GM19468 (cell line): ENCODE measurements at regions not wholly inside any gene's neighbourhood (a gene's known extent, or its start where the extent isn't known, plus 50 kb on each side); places are given as distances from the start of the nearest gene placed in this dataset.

ENCODE experiments used
- ATAC-seq: cut with Tn5 transposase; IDR thresholded peaks from one replicate; pipeline ENCODE4 v1.9.1; 2021; ENCODE audit warnings: mild to moderate bottlenecking, moderate library complexity, moderate number of reproducible peaks; ENCODE audit not compliant: unreplicated experiment; ENCODE audit errors: extremely low read depth

- ATAC-seq: no peak
Observed at GRCh38 chr14:34078117-34078743, 127.4 kb upstream of the EGLN3 start.

GRCh38 chr14:34075826-34076225 is 125.0 kb upstream of the EGLN3 start:
- no peak for ATAC-seq

- peak; percentile 41 for ATAC-seq
Observed at GRCh38 chr14:34075042-34075744, 124.3 kb upstream of the EGLN3 start.

GRCh38 chr14:34072921-34073320 is 122.0 kb upstream of the EGLN3 start:
- ATAC-seq: no peak

- ATAC-seq: no peak
Observed at GRCh38 chr14:34072401-34072800, 121.5 kb upstream of the EGLN3 start.

- no peak for ATAC-seq
Observed at GRCh38 chr14:34070917-34071407, 120.1 kb upstream of the EGLN3 start.

- ATAC-seq: no peak
Observed at GRCh38 chr14:34069854-34070582, 119.1 kb upstream of the EGLN3 start.

GRCh38 chr14:34067587-34067986 is 116.7 kb upstream of the EGLN3 start:
- no peak for ATAC-seq

- no peak for ATAC-seq
Observed at GRCh38 chr14:34065690-34066391, 115.0 kb upstream of the EGLN3 start.

- no peak for ATAC-seq
Observed at GRCh38 chr14:34065236-34065635, 114.4 kb upstream of the EGLN3 start.

GRCh38 chr14:34064349-34064748 is 113.5 kb upstream of the EGLN3 start:
- no peak for ATAC-seq

GRCh38 chr14:34063470-34064164 is 112.7 kb upstream of the EGLN3 start:
- no peak for ATAC-seq

GRCh38 chr14:34063042-34063441 is 112.2 kb upstream of the EGLN3 start:
- no peak for ATAC-seq

GRCh38 chr14:34062353-34062973 is 111.6 kb upstream of the EGLN3 start:
- ATAC-seq: no peak

GRCh38 chr14:34060651-34060999 is 109.8 kb upstream of the EGLN3 start:
- ATAC-seq: no peak

- ATAC-seq: peak; percentile 89
Observed at GRCh38 chr14:34059925-34060650, 109.2 kb upstream of the EGLN3 start.

- ATAC-seq: no peak
Observed at GRCh38 chr14:34059037-34059924, 108.4 kb upstream of the EGLN3 start.

- no peak for ATAC-seq
Observed at GRCh38 chr14:34058510-34058909, 107.6 kb upstream of the EGLN3 start.
